Hypothalamus (tissue), 51 donors: ENCODE measurements at regions not wholly inside any gene's neighbourhood (a gene's known extent, or its start where the extent isn't known, plus 50 kb on each side); places are given as distances from the start of the nearest gene placed in this dataset.

Source experiments
- DNase-seq, 51 donors: peaks; one replicate each; lab custom pipeline; 2025; lab: John Stamatoyannopoulos, UW

DNA sequence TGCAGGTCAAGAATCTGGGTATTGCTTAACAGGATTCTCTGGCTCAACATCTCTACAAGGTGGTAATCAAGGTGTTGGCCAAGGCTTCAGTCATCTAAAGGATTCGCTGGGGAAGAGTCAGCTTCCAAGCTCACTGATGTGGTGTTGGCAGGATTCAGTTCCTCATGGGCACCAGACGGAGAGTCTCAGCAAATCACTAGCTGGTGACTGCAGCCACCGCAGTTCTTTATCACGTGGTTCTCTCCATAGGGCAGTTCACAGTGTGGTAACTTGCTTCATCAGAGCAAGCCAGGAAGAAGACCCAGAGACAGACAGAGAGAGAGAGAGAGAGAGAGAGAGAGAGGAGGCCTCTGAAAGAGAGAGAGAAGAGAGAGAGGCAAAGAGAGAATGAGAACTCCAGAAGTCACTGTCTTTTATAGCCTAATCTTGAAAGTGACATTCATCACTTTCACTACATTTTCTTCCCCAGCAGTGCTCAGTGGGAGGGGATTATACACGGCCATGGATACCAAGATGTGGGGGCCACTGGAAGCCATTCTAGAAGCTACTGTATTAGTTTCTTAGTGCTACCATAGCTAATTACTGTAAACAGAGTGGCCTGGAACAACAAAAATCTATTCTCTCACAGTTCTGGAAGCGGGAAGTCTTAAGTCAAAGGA is 109.2 kb upstream of the SMIM23 start:
- peak in 6 of 51 donors; percentile 3 to 27 (median 7) for DNase-seq

- no peak for DNase-seq
Measured at GRCh38 chr5:171678646-171679045, 107.0 kb upstream of the SMIM23 start.

DNA sequence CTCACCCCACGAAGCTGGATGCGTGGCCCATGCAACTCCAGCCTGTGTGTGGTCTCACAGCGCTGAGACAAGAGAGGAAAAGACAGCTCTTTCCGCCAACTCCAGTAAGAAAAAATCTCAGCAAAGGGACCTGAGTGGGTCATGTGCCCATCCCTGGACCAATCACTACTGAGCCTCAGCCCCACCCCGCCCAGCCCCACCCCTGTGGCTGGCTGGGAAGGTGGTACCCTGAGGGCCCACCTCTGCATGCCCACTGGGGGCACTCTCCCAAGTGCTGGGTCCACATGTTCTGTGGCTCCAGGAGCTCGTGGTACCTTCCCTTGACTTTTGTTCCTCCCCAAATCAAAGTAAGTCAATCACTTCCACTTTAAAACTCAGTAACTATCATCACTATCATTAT is 105.1 kb upstream of the SMIM23 start:
- DNase-seq: no peak

GRCh38 chr5:171681061-171681460 is 104.6 kb upstream of the SMIM23 start:
- no peak for DNase-seq

DNA sequence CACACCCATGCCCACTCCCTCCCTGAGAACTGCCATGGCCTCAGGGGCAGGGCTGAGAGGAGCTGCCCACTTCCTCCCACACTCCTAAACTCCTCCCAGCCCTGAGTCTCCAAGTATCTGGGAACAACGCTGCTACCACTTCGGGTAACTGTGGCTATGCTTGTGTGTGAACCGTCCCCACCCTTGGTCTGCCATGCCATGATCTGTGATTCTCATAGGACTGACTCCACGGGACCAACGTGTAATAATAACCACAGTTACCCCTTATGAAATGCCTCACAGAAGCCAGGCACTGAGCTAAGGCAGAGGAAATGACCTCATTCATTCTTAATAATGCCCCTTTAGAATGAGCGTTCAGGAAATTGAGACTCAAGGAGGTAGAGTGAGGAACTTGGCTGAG is 103.9 kb upstream of the SMIM23 start:
- no peak for DNase-seq

DNA sequence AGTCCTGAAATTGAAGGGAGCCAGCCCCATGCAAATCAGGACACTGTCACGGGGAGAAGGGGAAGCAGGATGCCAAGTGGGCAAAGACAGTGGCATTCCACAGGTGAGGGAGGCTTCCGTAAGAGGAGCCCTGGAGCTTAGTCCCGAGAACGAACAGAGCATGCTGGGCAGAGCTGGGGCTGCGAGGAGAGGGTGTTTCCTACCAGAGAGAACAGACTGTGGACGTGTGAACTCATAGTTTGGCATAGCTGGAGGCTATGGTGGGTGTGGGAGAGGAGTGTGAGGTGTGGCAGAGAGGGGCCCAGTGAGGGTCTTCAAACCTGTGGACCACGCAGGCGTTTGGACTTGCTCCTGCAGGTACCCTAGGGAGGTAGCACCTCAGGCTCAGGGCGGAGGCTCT is 102.8 kb upstream of the SMIM23 start:
- no peak for DNase-seq

- DNase-seq: no peak
Measured at GRCh38 chr5:171684169-171684568, 101.4 kb upstream of the SMIM23 start.

DNA sequence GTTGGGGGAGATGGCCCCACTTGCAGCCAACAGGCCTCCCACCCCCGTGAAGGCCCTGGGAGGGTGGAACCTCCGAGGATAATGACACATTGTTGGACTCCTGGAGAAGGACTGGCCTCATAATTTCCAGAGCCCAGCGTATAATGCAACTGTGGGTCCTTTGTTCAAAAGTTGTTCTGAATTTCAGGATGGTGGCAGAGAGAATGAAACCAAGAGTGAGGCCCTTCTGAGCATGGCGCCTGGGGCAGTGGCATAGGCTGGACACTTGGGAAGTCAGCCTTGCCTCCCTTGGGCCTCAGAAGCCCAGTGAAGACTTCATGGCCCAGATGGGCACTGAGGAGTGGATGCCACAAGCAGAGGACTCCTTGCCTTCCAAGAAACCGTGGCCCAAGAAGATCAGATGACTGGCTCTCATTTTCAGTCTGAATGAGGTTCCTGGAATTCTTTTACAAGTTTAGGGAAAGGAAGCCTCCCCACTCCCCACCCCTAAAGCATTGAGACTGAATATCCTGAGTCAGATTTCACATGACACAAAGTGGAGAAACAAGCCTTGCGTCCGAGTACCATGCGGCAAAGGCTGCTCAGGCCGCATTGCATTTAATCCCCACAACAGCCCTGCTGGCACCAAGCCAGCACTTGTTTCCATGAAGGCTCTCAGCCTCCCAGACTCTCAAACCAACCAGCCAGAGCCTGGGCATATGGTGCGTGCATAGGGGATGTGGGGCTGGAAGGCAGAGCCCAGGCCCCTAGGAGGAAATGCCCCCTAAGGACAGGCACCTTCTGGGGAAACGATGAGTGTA is 96.7 kb upstream of the SMIM23 start:
- DNase-seq: no peak

DNA sequence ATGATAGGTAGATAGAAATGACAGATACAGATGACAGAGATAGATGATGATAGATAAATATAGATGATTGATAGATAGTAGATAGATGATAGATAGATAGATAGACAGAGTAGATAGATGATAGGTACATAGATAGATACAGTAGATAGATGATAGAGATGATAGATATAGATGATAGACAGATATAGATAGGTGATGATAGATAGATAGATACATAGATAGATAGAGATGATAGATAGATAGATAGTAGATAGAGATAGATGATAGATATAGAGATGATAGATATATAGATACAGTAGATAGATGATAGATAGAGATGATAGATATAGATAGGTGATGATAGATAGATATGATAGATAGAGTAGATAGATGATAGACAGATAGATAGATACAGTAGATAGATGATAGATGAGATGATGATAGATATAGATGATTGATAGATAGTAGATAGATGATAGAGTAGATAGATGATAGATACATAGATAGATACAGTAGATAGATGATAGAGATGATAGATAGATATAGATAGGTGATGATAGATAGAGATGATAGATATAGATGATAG is 95.7 kb upstream of the SMIM23 start:
- DNase-seq: no peak

GRCh38 chr5:171692107-171692506 is 93.5 kb upstream of the SMIM23 start:
- DNase-seq: no peak

DNA sequence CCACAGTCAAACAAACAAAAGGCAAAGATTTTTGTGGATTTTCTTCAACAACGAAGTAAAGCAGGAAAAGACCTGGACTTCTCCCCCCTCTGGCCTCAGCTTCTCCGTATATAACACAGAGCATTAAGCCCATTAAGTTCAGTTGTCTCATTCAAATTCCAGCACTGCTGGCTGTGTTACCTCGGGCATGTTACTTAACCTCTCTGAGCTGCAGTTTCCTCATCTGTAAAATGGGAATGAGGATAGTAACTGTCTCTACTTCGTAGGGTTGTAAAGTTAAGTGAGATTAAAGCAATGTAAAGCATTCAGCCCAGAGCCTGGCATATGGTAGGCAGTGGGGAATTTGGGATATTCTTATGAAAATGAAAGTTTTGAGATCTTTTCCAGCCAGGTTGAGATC is 92.7 kb upstream of the SMIM23 start:
- no peak for DNase-seq

GRCh38 chr5:171693412-171693811 is 92.2 kb upstream of the SMIM23 start:
- DNase-seq: no peak

DNA sequence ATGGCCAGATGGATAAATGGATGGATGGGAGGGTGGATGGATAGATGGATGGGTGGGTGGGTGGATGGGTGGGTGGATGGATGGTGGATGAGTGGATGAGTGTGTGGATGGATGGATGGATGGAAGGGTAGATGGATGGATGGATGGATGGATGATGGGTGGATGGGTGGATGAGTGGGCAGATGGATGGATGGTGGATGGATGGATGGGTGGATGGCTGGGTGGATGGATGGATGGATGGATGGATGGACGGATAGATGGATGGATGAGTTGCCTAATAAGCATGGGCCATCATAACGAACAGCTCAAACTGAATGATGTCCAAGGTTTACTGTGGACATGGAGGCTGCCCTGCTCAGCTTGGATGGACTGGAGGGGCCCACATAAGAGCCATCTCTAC is 89.8 kb upstream of the SMIM23 start:
- no peak for DNase-seq

GRCh38 chr5:171697221-171698102 is 88.2 kb upstream of the SMIM23 start:
- no peak for DNase-seq

GRCh38 chr5:171700318-171700912 is 85.2 kb upstream of the SMIM23 start:
- DNase-seq: no peak

- DNase-seq: no peak
Measured at GRCh38 chr5:171701100-171701541, 84.5 kb upstream of the SMIM23 start.

DNA sequence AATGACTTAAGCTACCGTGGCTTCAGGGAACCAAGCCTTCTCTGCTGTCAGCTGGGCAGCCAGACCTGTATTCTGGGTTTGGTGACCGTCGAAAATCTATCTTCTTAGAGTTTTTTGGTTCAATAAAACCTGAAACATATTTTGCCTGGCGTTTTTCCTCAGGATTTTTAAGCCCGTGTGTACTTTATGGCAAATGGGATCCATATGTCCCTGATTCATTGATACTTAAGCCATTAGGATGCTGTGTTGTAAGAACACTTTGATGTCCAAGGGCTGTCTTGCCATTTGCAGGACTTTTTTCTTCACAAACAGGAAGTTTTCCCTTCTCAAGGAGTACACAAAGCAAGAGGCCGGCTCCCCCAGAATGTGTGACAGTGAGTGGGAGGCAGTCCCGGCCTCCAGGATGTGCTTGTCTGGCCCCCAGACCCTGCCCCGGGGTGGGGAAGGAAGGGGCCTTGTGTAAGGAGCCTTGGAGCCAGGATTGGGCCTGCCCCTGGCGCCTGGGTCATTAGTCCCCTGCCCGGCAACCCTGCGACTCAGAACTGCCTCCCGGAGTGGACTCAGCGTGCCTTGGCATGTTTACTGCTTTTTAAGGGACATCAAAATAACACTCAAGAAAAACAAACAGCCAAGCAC is 83.4 kb upstream of the SMIM23 start:
- no peak for DNase-seq

DNA sequence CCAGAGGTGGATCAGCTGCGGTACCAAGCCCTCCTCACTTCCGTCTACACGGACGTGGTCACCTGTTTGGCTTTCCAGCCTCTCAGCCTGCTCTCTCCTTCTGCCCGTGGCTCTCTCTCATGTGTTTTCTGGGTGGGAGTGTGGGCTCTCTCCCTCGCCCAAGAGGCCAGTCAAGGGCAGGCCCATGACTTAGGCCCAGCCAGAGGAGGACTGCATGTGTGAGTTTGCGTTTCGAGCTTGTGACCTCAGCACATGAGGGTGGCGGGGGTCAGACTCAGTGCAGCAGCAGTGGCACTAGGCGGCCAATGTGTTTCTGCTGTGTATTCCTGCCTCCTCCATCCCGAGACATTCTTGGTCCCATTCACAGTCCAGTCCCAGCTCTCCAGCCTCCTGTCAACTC is 82.5 kb upstream of the SMIM23 start:
- DNase-seq: no peak

- DNase-seq: no peak
Measured at GRCh38 chr5:171705036-171705435, 80.6 kb upstream of the SMIM23 start.

GRCh38 chr5:171705830-171706468 is 79.7 kb upstream of the SMIM23 start:
- DNase-seq: no peak
